ENCODE measurements at regions not wholly inside any gene's neighbourhood (a gene's known extent, or its start where the extent isn't known, plus 50 kb on each side); places are given as distances from the start of the nearest gene placed in this dataset.

- no peak for TF ChIP-seq POLR2A (IDR thresholded peaks at IDR 0.05)
- TF ChIP-seq CTCF (IDR thresholded peaks at IDR 0.05) = no peak
Measured at GRCh38 chr3:67937498-67938118, 283.2 kb upstream of the SUCLG2 start.

Data from Peyer's patch (tissue), 4 donors.